ENCODE measurements at regions not wholly inside any gene's neighbourhood (a gene's known extent, or its start where the extent isn't known, plus 50 kb on each side); places are given as distances from the start of the nearest gene placed in this dataset.

DNA sequence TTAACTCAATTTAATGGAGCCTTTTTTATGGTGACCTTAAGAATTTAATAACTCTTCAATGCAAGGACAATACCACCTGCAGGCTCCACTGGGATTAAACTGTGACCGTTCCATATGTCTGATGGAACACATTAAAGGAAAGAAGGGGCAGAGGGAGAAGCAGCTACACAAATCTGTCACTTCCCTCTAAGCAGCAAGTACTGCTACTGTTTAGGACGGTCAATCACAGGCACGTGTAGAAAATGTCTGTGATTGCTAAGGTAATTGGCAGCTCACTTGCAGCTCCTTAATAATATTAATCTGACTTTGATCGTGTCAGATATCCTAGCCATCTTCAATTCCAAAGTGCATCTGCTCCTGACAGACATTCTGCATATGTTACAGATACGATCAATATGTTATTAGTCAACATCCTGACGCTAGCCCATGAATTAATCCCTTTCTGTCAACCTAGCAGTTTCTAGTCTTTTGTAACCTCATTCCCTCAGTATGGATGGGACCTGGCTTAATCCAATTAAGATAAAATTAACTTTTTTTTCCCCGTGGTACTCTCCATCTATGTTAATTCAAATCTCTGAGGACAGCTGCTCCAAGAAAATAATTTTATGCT, 1012.4 kb downstream of the AMY1C start:
- DNase-seq (ENCODE audit: extremely low read depth, low read depth): no peak
- H3K4me3 ChIP-seq (replicated peaks; ENCODE audit: low read depth, low read length): no peak overlapping the region
- TF ChIP-seq, protein P1, sequence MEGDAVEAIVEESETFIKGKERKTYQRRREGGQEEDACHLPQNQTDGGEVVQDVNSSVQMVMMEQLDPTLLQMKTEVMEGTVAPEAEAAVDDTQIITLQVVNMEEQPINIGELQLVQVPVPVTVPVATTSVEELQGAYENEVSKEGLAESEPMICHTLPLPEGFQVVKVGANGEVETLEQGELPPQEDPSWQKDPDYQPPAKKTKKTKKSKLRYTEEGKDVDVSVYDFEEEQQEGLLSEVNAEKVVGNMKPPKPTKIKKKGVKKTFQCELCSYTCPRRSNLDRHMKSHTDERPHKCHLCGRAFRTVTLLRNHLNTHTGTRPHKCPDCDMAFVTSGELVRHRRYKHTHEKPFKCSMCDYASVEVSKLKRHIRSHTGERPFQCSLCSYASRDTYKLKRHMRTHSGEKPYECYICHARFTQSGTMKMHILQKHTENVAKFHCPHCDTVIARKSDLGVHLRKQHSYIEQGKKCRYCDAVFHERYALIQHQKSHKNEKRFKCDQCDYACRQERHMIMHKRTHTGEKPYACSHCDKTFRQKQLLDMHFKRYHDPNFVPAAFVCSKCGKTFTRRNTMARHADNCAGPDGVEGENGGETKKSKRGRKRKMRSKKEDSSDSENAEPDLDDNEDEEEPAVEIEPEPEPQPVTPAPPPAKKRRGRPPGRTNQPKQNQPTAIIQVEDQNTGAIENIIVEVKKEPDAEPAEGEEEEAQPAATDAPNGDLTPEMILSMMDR (IDR thresholded peaks at IDR 0.05; ENCODE audit: low read depth, low read length, missing control alignments): no peak

DNA sequence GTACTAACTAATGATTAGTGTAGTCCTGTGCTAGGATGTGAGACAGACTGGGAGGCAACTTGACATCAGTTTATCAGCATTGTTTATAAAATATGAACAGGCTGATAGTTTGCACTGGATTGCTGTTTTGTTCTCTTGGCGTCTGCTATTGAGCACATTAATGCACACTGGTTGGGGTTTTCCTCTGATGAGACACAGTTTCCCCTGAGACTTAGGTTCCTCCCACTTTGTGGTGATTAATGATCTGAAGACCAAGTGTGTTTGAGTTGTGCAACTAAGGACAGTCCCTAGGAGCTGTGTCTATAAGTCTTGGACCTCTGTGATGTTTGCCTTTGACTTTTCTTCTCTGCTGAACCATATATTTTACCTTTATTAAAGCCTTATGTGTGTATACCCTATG, 1015.4 kb downstream of the AMY1C start:
- no peak for DNase-seq (ENCODE audit: extremely low read depth, low read depth)
- no peak overlapping the region for H3K4me3 ChIP-seq (replicated peaks; ENCODE audit: low read depth, low read length)
- TF ChIP-seq, protein P1 (IDR thresholded peaks at IDR 0.05; ENCODE audit: low read depth, low read length, missing control alignments): no peak

DNA sequence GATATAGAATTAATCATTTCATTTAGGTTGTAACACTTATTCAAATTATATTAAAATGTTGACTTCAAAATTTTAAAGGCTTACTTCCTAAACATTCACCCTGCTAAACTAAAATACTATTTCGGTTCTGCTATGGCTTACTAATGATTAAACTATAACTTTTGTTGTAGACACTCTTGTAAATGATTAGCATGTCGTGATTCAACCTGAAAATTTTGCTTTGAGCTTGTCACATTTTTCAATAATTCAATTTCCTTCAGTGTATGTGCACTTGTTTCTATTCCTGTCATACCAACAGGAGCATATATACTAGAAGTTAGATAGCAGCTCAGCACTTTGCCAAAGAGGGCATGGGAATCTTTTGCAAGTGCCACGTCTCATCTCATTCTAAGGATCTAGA, 1018.8 kb downstream of the AMY1C start:
- no peak overlapping the region for H3K4me3 ChIP-seq (replicated peaks; ENCODE audit: low read depth, low read length)
- TF ChIP-seq, protein P1 (IDR thresholded peaks at IDR 0.05; ENCODE audit: low read depth, low read length, missing control alignments): no peak
- no peak for DNase-seq (ENCODE audit: extremely low read depth, low read depth)

DNA sequence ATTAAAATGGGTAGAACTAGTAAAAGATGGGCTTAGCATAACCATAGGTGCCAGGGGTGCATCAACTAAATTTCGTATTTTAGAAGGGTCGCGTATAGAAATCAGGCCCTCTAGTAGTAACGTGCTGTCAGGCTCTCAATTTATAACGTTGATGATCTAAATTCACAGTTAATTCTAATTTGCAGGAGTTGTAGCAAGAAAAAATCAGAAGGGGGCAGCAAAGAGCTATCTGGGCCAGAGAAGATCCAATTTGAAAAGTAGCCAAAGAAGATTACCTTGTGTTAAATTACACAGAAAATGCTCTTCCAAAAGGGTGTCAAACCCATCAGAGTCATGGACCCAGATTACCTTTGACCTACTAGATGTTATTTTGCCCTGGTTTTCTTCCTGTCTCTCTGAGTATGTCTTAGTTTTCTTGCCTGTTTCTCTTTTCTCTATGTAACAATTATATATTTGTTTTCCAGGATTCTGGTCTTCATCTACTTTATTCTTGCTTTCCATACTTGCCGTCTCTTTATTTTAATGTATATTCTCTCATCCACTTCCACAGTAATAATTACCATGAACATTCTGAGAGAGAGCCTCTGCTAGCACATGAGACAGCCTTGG, 1030.9 kb downstream of the AMY1C start:
- no peak overlapping the region for H3K4me3 ChIP-seq (replicated peaks; ENCODE audit: low read depth, low read length)

DNA sequence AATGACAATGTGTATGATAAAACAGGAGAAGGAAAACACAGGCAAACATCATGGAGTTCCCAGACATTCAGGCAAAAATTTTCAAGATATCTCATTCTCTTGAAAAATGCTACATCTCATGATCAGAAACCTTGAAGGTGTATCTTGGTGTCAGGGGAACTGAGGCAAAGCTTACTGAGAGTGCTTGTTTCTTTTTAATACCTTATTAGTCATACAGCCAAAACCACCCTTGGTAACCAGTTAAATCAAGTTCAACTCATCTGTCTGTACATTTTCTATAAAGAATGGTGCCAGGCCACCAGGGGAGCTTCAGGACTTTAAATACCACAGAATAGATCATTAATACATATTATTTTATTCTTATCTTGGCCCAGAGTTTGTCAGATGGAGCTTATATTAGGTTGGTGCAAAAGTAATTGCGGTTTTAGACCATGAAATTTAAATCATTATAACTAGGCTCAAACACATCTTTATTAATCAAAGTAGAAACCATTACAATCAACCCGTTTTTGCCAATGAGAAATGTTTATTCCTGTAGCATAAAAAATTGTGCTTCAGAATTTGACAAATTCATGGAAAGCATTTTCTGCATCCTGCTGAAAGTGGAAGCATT, 1036.0 kb downstream of the AMY1C start:
- TF ChIP-seq, protein P1 (IDR thresholded peaks at IDR 0.05; ENCODE audit: low read depth, low read length, missing control alignments): no peak
- H3K4me3 ChIP-seq (replicated peaks; ENCODE audit: low read depth, low read length): no peak overlapping the region
- DNase-seq (ENCODE audit: extremely low read depth, low read depth): no peak

More for the DNA sequence above, 1030.9 kb downstream of the AMY1C start:
- TF ChIP-seq, protein P1 (IDR thresholded peaks at IDR 0.05; ENCODE audit: low read depth, low read length, missing control alignments): peak; percentile 35
- no peak for DNase-seq (ENCODE audit: extremely low read depth, low read depth)

DNA sequence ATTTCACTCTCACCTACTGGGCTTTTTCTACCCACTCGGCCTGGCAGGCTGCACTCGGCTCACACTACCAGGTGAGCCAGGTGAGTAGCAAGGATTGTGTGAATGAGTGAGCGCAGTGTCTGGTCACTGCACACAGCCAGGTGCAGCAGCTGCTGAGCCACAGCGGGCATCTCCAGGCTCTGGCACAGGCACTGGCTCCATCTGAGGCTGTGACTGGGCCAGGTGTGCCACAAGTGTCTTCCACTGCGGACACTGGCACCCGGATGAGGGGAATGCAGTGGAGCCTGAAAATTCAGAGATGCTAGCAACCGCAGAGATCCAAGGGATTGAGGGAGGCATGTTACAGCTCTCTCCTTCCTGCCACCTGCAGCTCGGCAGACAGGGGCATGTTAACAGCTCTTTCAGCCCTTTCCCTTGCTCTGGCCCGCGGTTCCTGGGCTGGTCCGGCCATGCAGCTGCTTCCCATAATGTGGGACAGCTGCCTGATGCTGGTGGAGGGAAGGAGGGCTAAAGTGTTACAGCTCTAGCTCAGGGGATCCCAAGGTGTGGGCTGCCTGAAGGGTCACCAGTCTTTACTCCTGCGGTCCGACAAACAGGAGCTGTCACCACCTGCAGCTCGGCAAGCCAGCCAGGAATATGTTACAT, 1038.3 kb downstream of the AMY1C start:
- TF ChIP-seq, protein P1 (IDR thresholded peaks at IDR 0.05; ENCODE audit: low read depth, low read length, missing control alignments): no peak
- no peak overlapping the region for H3K4me3 ChIP-seq (replicated peaks; ENCODE audit: low read depth, low read length)
- no peak for DNase-seq (ENCODE audit: extremely low read depth, low read depth)
